D721Med (cell line): ENCODE measurements at regions not wholly inside any gene's neighbourhood (a gene's known extent, or its start where the extent isn't known, plus 50 kb on each side); places are given as distances from the start of the nearest gene placed in this dataset.

Experiments
- DNase-seq: peaks from one replicate; pipeline ENCODE4 v3.0.0; 2011; ENCODE audit warnings: low spot score; ENCODE audit not compliant: insufficient read length
- FAIRE-seq: peaks from 2 replicates; lab custom pipeline; 2011; peaks lifted over from hg19 to GRCh38; lab: Jason Lieb, UNC
- CTCF ChIP-seq: IDR thresholded peaks from 2 replicates; pipeline ENCODE4 v1.5.1; 2012; ENCODE audit warnings: mild to moderate bottlenecking, control low read depth; ENCODE audit not compliant: insufficient read depth; ENCODE audit errors: missing control alignments

DNA sequence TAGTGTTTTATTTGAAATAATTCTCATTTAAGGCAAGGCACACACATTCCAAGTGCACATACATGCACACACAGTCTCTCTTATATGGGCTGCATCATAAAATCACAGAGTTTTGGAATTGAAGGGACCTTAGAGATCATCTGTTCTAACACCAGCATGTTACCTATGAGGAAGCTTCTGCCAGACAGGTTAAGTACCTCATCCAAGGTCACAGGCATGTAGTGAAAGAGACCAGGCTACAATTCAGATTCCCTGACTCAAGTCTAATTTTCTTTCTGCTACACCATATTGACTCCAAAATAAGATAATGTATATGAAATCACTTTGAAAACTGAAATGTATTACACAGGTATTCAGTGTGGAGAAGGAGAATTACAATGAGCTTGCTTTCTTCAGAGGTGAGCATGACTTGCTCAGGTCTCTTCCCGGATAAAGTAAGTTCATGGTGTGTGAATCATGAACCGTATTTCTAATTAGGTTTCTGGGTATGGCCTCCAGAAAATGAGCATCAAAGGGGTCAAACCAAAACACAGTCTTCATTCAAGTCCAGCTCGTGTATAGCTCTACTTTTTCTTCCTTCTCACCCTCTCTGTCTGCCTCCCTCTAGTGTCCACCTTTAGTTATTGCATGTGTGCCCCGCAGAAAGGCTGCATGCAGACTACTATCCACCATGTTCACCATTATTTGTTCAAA, 411.9 kb downstream of the FUT8 start:
- TF ChIP-seq CTCF: peak; percentile 88
- DNase-seq (peak; percentile 47), FAIRE-seq (peak; percentile 25)

- no peak for TF ChIP-seq CTCF
- no peak for DNase-seq
- FAIRE-seq: no peak
These were observed 412.4 kb downstream of the FUT8 start for GRCh38 chr14:65824978-65825299.

DNA sequence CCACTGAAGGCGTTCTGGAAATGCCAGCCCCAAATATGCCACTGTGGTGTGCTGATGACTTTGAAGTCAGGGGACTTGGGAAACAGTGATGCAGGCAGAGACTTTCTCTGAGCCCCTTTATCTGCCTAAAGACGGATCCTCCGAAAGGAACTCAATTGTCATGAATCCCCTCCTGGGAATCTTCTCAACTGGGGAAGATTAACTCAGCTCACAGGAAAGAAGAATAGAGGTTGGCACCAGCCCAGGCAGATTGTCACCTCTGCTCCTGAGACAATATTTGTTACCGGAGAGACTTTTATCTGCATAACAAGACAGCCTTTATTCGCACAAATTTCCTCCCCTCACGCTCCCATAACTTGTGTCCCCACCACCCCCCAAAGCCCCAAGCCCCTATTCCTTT, 414.4 kb downstream of the FUT8 start:
- TF ChIP-seq CTCF: no peak
- DNase-seq (no peak), FAIRE-seq (no peak)

DNA sequence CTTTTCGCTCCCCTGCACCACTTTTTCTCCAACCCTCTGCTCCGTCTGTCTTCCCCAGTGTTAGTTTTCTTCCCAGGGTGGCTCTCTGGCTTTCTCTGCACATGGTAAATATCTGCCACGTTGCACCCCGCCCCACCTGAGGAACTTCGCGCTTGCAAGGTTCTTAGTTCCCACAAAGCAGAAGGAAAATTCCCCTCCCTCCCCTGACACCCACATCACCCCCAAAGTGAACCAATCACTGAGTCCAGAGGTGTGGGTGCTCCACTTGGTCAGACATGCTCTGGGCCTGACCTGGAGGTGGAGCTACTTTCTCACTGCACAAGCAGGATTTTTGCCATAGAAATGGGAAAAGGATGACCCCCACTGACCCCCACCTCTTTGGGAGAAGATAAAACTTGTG, 415.0 kb downstream of the FUT8 start:
- FAIRE-seq: no peak
- TF ChIP-seq CTCF: no peak
- DNase-seq: no peak

DNA sequence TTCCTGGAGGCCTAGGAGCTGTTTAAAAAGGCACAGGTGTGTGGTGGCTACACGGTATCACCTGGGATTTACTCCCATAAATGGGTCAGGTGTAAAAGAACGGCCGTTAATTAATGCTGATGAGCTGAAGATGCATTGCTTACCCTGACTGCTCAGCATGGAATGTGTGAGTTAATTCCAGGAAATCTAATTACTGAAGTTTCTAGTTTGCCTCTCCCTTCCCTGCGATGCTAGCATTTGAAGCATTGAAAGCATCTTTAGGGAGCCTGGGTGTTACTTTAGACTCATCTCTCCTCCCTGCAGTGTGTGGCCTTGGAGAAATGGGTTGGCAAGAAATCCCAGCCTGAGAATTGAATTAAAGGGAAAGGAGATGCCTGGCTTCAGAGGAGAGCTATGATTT, 415.9 kb downstream of the FUT8 start:
- TF ChIP-seq CTCF: no peak
- DNase-seq: no peak
- no peak for FAIRE-seq

GRCh38 chr14:65832431-65833266, 420.1 kb downstream of the FUT8 start:
- peak; percentile 18 for TF ChIP-seq CTCF
- DNase-seq (no peak), FAIRE-seq (no peak)

DNA sequence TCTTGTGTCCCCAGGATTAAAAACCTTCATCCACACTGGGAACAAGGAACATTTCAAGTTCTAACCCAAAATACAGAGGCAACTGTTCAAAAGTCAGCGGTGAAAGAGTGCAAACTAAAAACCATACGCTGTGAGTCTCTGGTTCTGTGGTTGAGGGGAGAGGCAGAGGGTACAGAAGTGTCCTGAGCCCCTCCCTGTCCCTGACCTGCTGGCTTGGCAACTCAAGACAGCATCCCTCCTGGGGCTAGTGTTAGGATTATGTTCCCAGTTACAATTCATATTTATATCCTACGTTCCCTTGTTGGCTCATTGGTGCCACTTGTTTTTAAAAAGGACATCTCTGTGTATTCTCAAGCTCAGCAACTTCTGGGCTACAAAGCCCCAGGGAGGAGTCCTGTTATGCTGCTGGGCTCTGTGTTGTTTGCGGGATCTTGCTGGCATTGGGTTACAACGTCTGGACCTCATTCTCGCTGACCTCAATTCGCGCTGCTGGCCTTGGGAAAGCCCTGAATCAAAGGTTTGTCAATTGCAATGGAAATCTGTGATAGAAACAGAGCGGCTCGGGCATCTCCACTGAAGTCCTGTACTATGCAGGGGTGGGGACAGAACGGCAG, 420.8 kb downstream of the FUT8 start:
- no peak for TF ChIP-seq CTCF
- DNase-seq (no peak), FAIRE-seq (no peak)
